ENCODE measurements at regions not wholly inside any gene's neighbourhood (a gene's known extent, or its start where the extent isn't known, plus 50 kb on each side); places are given as distances from the start of the nearest gene placed in this dataset.

GRCh38 chr7:131919920-131920709, 363.7 kb upstream of the PODXL start:
- no peak for FAIRE-seq
- Histone ChIP-seq H3K4me1 (ENCODE audit: control insufficient read depth in 3 of 3, insufficient read depth in 2 of 3, low read depth in 1 of 3, low read length in 2 of 3) (no peaks in the 10 kb centered on the region), H3K36me3 (ENCODE audit: control insufficient read depth in 3 of 3, insufficient read depth in 2 of 3, low read depth in 1 of 3, low read length in 3 of 3) (no peaks in the 10 kb centered on the region), H3K27ac (ENCODE audit: low read depth in 1 of 3, low read length in 2 of 3) (no peak overlapping the region), H3K27me3 (ENCODE audit: control insufficient read depth in 3 of 3, insufficient read depth in 3 of 3, low read length in 3 of 3) (no peaks in the 10 kb centered on the region), H3K9me3 (ENCODE audit: control insufficient read depth in 2 of 2, insufficient read depth in 1 of 2, low read depth in 1 of 2, low read length in 1 of 2) (no peaks in the 10 kb centered on the region), H3K4me3 (ENCODE audit: low read depth in 1 of 3, low read length in 3 of 3) (no peak overlapping the region)
- 62 to 74% (median 63%) methylated on average over 7 of the region's 7 CpGs for WGBS, 3 donors
- no peak for DNase-seq

GRCh38 chr7:131911112-131911511, 354.7 kb upstream of the PODXL start:
- WGBS, 3 donors, result 62 to 71% (median 62%) methylated on average over 2 of the region's 2 CpGs
- no peak overlapping the region for H3K4me3 ChIP-seq (ENCODE audit: low read depth in 1 of 3, low read length in 3 of 3)
- DNase-seq (no peak), FAIRE-seq (no peak)
- no peaks in the 10 kb centered on the region for H3K36me3 ChIP-seq (ENCODE audit: control insufficient read depth in 3 of 3, insufficient read depth in 2 of 3, low read depth in 1 of 3, low read length in 3 of 3)
- H3K4me1 ChIP-seq (ENCODE audit: control insufficient read depth in 3 of 3, insufficient read depth in 2 of 3, low read depth in 1 of 3, low read length in 2 of 3), result no peaks in the 10 kb centered on the region
- peaks cover 0 to 37% (median 3%) of the 10 kb centered on the region in 3 donors for H3K27me3 ChIP-seq (ENCODE audit: control insufficient read depth in 3 of 3, insufficient read depth in 3 of 3, low read length in 3 of 3)
- peaks cover 0 to 4% of the 10 kb centered on the region in 2 donors for H3K9me3 ChIP-seq (ENCODE audit: control insufficient read depth in 2 of 2, insufficient read depth in 1 of 2, low read depth in 1 of 2, low read length in 1 of 2)
- no peak overlapping the region for H3K27ac ChIP-seq (ENCODE audit: low read depth in 1 of 3, low read length in 2 of 3)

- no peaks in the 10 kb centered on the region for H3K36me3 ChIP-seq (ENCODE audit: control insufficient read depth in 3 of 3, insufficient read depth in 2 of 3, low read depth in 1 of 3, low read length in 3 of 3)
- no peak overlapping the region for H3K27ac ChIP-seq (ENCODE audit: low read depth in 1 of 3, low read length in 2 of 3)
- DNase-seq (peak; percentile 14 to 21), FAIRE-seq (no peak)
- 17 to 22% (median 19%) methylated on average over 43 to 68 of the region's 68 CpGs for WGBS, 3 donors
- H3K27me3 ChIP-seq (ENCODE audit: control insufficient read depth in 3 of 3, insufficient read depth in 3 of 3, low read length in 3 of 3), result peaks cover 0 to 40% (median 3%) of the 10 kb centered on the region in 3 donors
- peak overlapping the region in 1 of 3 donors; percentile 25 for H3K4me3 ChIP-seq (ENCODE audit: low read depth in 1 of 3, low read length in 3 of 3)
- no peaks in the 10 kb centered on the region for H3K4me1 ChIP-seq (ENCODE audit: control insufficient read depth in 3 of 3, insufficient read depth in 2 of 3, low read depth in 1 of 3, low read length in 2 of 3)
- H3K9me3 ChIP-seq (ENCODE audit: control insufficient read depth in 2 of 2, insufficient read depth in 1 of 2, low read depth in 1 of 2, low read length in 1 of 2), result peaks cover 0 to 4% of the 10 kb centered on the region in 2 donors
Measured at GRCh38 chr7:131909151-131909768, 352.8 kb upstream of the PODXL start.

- no peaks in the 10 kb centered on the region for H3K36me3 ChIP-seq (ENCODE audit: control insufficient read depth in 3 of 3, insufficient read depth in 2 of 3, low read depth in 1 of 3, low read length in 3 of 3)
- WGBS, 3 donors, result 46 to 73% (median 55%) methylated on average over 7 of the region's 7 CpGs
- DNase-seq (peak; percentile 8 to 12), FAIRE-seq (no peak)
- H3K4me1 ChIP-seq (ENCODE audit: control insufficient read depth in 3 of 3, insufficient read depth in 2 of 3, low read depth in 1 of 3, low read length in 2 of 3), result no peaks in the 10 kb centered on the region
- no peak overlapping the region for H3K4me3 ChIP-seq (ENCODE audit: low read depth in 1 of 3, low read length in 3 of 3)
- peaks cover 0 to 4% of the 10 kb centered on the region in 2 donors for H3K9me3 ChIP-seq (ENCODE audit: control insufficient read depth in 2 of 2, insufficient read depth in 1 of 2, low read depth in 1 of 2, low read length in 1 of 2)
- no peak overlapping the region for H3K27ac ChIP-seq (ENCODE audit: low read depth in 1 of 3, low read length in 2 of 3)
- peaks cover 0 to 40% (median 3%) of the 10 kb centered on the region in 3 donors for H3K27me3 ChIP-seq (ENCODE audit: control insufficient read depth in 3 of 3, insufficient read depth in 3 of 3, low read length in 3 of 3)
Measured at GRCh38 chr7:131908714-131909113, 352.3 kb upstream of the PODXL start.

GRCh38 chr7:131905471-131905973, 349.1 kb upstream of the PODXL start:
- Histone ChIP-seq H3K27ac (ENCODE audit: low read depth in 1 of 3, low read length in 2 of 3) (no peak overlapping the region), H3K9me3 (ENCODE audit: control insufficient read depth in 2 of 2, insufficient read depth in 1 of 2, low read depth in 1 of 2, low read length in 1 of 2) (peaks cover 0 to 7% of the 10 kb centered on the region in 2 donors), H3K4me1 (ENCODE audit: control insufficient read depth in 3 of 3, insufficient read depth in 2 of 3, low read depth in 1 of 3, low read length in 2 of 3) (no peaks in the 10 kb centered on the region), H3K27me3 (ENCODE audit: control insufficient read depth in 3 of 3, insufficient read depth in 3 of 3, low read length in 3 of 3) (peaks cover 0 to 29% (median 3%) of the 10 kb centered on the region in 3 donors), H3K36me3 (ENCODE audit: control insufficient read depth in 3 of 3, insufficient read depth in 2 of 3, low read depth in 1 of 3, low read length in 3 of 3) (no peaks in the 10 kb centered on the region), H3K4me3 (ENCODE audit: low read depth in 1 of 3, low read length in 3 of 3) (no peak overlapping the region)
- WGBS, 3 donors, result 52 to 73% (median 56%) methylated on average over 3 of the region's 3 CpGs
- FAIRE-seq (no peak), DNase-seq (no peak)

- Histone ChIP-seq H3K9me3 (ENCODE audit: control insufficient read depth in 2 of 2, insufficient read depth in 1 of 2, low read depth in 1 of 2, low read length in 1 of 2) (peaks cover 0 to 3% of the 10 kb centered on the region in 2 donors), H3K27ac (ENCODE audit: low read depth in 1 of 3, low read length in 2 of 3) (no peak overlapping the region), H3K36me3 (ENCODE audit: control insufficient read depth in 3 of 3, insufficient read depth in 2 of 3, low read depth in 1 of 3, low read length in 3 of 3) (no peaks in the 10 kb centered on the region), H3K27me3 (ENCODE audit: control insufficient read depth in 3 of 3, insufficient read depth in 3 of 3, low read length in 3 of 3) (peaks cover 0 to 22% (median 3%) of the 10 kb centered on the region in 3 donors), H3K4me1 (ENCODE audit: control insufficient read depth in 3 of 3, insufficient read depth in 2 of 3, low read depth in 1 of 3, low read length in 2 of 3) (no peaks in the 10 kb centered on the region), H3K4me3 (ENCODE audit: low read depth in 1 of 3, low read length in 3 of 3) (no peak overlapping the region)
- DNase-seq (no peak), FAIRE-seq (no peak)
- WGBS, 3 donors, result 53 to 69% (median 61%) methylated on average over 3 of the region's 3 CpGs
Measured at GRCh38 chr7:131904760-131905327, 348.4 kb upstream of the PODXL start.

- H3K27me3 ChIP-seq (ENCODE audit: control insufficient read depth in 3 of 3, insufficient read depth in 3 of 3, low read length in 3 of 3), result peaks cover 0 to 12% (median 0%) of the 10 kb centered on the region in 3 donors
- FAIRE-seq (no peak), DNase-seq (no peak)
- no peak overlapping the region for H3K4me3 ChIP-seq (ENCODE audit: low read depth in 1 of 3, low read length in 3 of 3)
- no peak overlapping the region for H3K27ac ChIP-seq (ENCODE audit: low read depth in 1 of 3, low read length in 2 of 3)
- 79 to 100% (median 88%) methylated on average over 1 of the region's 1 CpG for WGBS, 3 donors
- peaks cover 0 to 3% of the 10 kb centered on the region in 2 donors for H3K9me3 ChIP-seq (ENCODE audit: control insufficient read depth in 2 of 2, insufficient read depth in 1 of 2, low read depth in 1 of 2, low read length in 1 of 2)
- H3K36me3 ChIP-seq (ENCODE audit: control insufficient read depth in 3 of 3, insufficient read depth in 2 of 3, low read depth in 1 of 3, low read length in 3 of 3), result no peaks in the 10 kb centered on the region
- H3K4me1 ChIP-seq (ENCODE audit: control insufficient read depth in 3 of 3, insufficient read depth in 2 of 3, low read depth in 1 of 3, low read length in 2 of 3), result no peaks in the 10 kb centered on the region
Measured at GRCh38 chr7:131903315-131903714, 346.9 kb upstream of the PODXL start.

GRCh38 chr7:131900785-131901287, 344.4 kb upstream of the PODXL start:
- DNase-seq (no peak), FAIRE-seq (no peak)
- Histone ChIP-seq H3K36me3 (ENCODE audit: control insufficient read depth in 3 of 3, insufficient read depth in 2 of 3, low read depth in 1 of 3, low read length in 3 of 3) (no peaks in the 10 kb centered on the region), H3K4me1 (ENCODE audit: control insufficient read depth in 3 of 3, insufficient read depth in 2 of 3, low read depth in 1 of 3, low read length in 2 of 3) (no peaks in the 10 kb centered on the region), H3K27me3 (ENCODE audit: control insufficient read depth in 3 of 3, insufficient read depth in 3 of 3, low read length in 3 of 3) (peaks cover 0 to 3% (median 0%) of the 10 kb centered on the region in 3 donors), H3K4me3 (ENCODE audit: low read depth in 1 of 3, low read length in 3 of 3) (no peak overlapping the region), H3K27ac (ENCODE audit: low read depth in 1 of 3, low read length in 2 of 3) (no peak overlapping the region), H3K9me3 (ENCODE audit: control insufficient read depth in 2 of 2, insufficient read depth in 1 of 2, low read depth in 1 of 2, low read length in 1 of 2) (peaks cover 0 to 3% of the 10 kb centered on the region in 2 donors)
- WGBS, 3 donors, result 39 to 57% (median 55%) methylated on average over 1 of the region's 1 CpG

Data from small intestine (tissue), 7 donors.